H1 (cell line): ENCODE measurements at regions not wholly inside any gene's neighbourhood (a gene's known extent, or its start where the extent isn't known, plus 50 kb on each side); places are given as distances from the start of the nearest gene placed in this dataset.

Experiments used
- CTCF ChIA-PET: fragments of 300-600 bp; sonication (Branson Sonifier 250); formaldehyde crosslinking; loops from one replicate; lab custom pipeline; 2021; ENCODE audit not compliant: partially characterized antibody; lab: Charles Lee
- POLR2A ChIA-PET: fragments of 300-600 bp; sonication (Branson Sonifier 250); formaldehyde crosslinking; loops from one replicate; lab custom pipeline; 2021; ENCODE audit warnings: inconsistent platforms; ENCODE audit not compliant: partially characterized antibody; lab: Charles Lee
- DNase-seq, 2 experiments: peaks; one replicate each; pipeline versions ENCODE4 v3.0.0 to v3.0.0-alpha.2; 2010 to 2022; ENCODE audit warnings: low spot score in 2 of 2, low read depth in 1 of 2, mixed read lengths in 1 of 2
- FAIRE-seq: peaks from 2 replicates; lab custom pipeline; 2011; peaks lifted over from hg19 to GRCh38; lab: Jason Lieb, UNC
- H2AFZ ChIP-seq: 2 replicates; pipeline ENCODE4 v1.8.1; 2012; ENCODE audit warnings: low read length, inconsistent platforms
- H2AK5ac ChIP-seq: 2 replicates; pipeline ENCODE4 v1.6.1; 2013; ENCODE audit warnings: low read depth, low read length
- H2BK120ac ChIP-seq: replicated peaks from 2 replicates; pipeline ENCODE3; 2013; ENCODE audit warnings: low read depth, low read length, inconsistent platforms
- H2BK12ac ChIP-seq: 2 replicates; pipeline ENCODE4 v1.6.1; 2013; ENCODE audit warnings: low read depth, low read length
- H2BK15ac ChIP-seq: 2 replicates; pipeline ENCODE4 v1.6.1; 2013; ENCODE audit warnings: low read length
- H2BK20ac ChIP-seq: 2 replicates; pipeline ENCODE4 v1.6.1; 2013; ENCODE audit warnings: low read length
- H2BK5ac ChIP-seq: 2 replicates; pipeline ENCODE4 v1.6.1; 2013; ENCODE audit warnings: low read depth, low read length
- H3K14ac ChIP-seq: 2 replicates; pipeline ENCODE4 v1.6.1; 2013; ENCODE audit warnings: inconsistent platforms; ENCODE audit not compliant: insufficient read length
- H3K18ac ChIP-seq: 2 replicates; pipeline ENCODE4 v1.6.1; 2013; ENCODE audit warnings: low read length; ENCODE audit errors: extremely low read depth
- H3K23ac ChIP-seq: 2 replicates; pipeline ENCODE4 v1.6.1; 2013; ENCODE audit warnings: inconsistent platforms; ENCODE audit not compliant: insufficient read length
- H3K23me2 ChIP-seq: 2 replicates; pipeline ENCODE4 v1.6.1; 2013; ENCODE audit warnings: low read depth, low read length
- H3K27ac ChIP-seq: 2 replicates; pipeline ENCODE4 v1.6.1; 2011; ENCODE audit warnings: low read depth, low read length, inconsistent platforms
- H3K27me3 ChIP-seq, 4 experiments: replicated peaks in 1 of 4; 1 replicate in 1 of 4; 2 replicates in 3 of 4; pipeline versions ENCODE4 v1.6.1 to v1.8.1; 2011 to 2013; ENCODE audit warnings: low read length in 3 of 4, mild to moderate bottlenecking in 3 of 4, inconsistent platforms in 2 of 4, mixed read lengths in 2 of 4, moderate library complexity in 1 of 4; ENCODE audit not compliant: control insufficient read depth in 3 of 4, insufficient read depth in 3 of 4; ENCODE audit errors: extremely low read depth in 1 of 4
- H3K36me3 ChIP-seq, 4 experiments: 2 replicates each; pipeline versions ENCODE4 v1.6.1 to v1.8.1; 2011 to 2013; ENCODE audit warnings: mild to moderate bottlenecking in 4 of 4, low read length in 3 of 4, moderate library complexity in 2 of 4, control low read depth in 1 of 4, inconsistent platforms in 1 of 4; ENCODE audit not compliant: insufficient read depth in 4 of 4, control insufficient read depth in 2 of 4
- H3K4ac ChIP-seq: replicated peaks from 2 replicates; pipeline ENCODE3; 2013; ENCODE audit warnings: low read length, low read depth, mixed read lengths, inconsistent platforms; ENCODE audit not compliant: insufficient read length
- H3K4me1 ChIP-seq, 4 experiments: replicated peaks in 1 of 4; 1 replicate in 1 of 4; 2 replicates in 3 of 4; pipeline versions ENCODE4 v1.6.1 to v1.8.1; 2011 to 2013; ENCODE audit warnings: low read length in 3 of 4, inconsistent platforms in 2 of 4, mixed read lengths in 1 of 4; ENCODE audit not compliant: insufficient read depth in 4 of 4, control insufficient read depth in 3 of 4
- H3K4me2 ChIP-seq, 2 experiments: 2 replicates each; pipeline versions ENCODE4 v1.6.1 to v1.8.1; 2011 to 2013; ENCODE audit warnings: low read depth in 2 of 2, low read length in 2 of 2, control low read depth in 1 of 2, inconsistent platforms in 1 of 2, mild to moderate bottlenecking in 1 of 2; ENCODE audit not compliant: insufficient read depth in 1 of 2
- H3K4me3 ChIP-seq, 4 experiments: fragments of 200-600, 300-600 bp in 1 of 4; sonication (generic), shearing (Covaris generic), sonication (Bioruptor Twin) in 1 of 4; 2 replicates each; pipeline versions ENCODE4 v1.5.1 to v1.8.1; 2011 to 2016; ENCODE audit warnings: low read length in 4 of 4, low read depth in 3 of 4, control low read depth in 2 of 4, inconsistent platforms in 2 of 4, mild to moderate bottlenecking in 2 of 4, mixed read lengths in 1 of 4, moderate library complexity in 1 of 4; ENCODE audit not compliant: insufficient read depth in 2 of 4; ENCODE audit errors: extremely low read depth in 1 of 4
- H3K56ac ChIP-seq: replicated peaks from 2 replicates; pipeline ENCODE3; 2013; ENCODE audit warnings: low read depth, mild to moderate bottlenecking, mixed read lengths, low read length, inconsistent platforms; ENCODE audit not compliant: insufficient read length
- H3K79me1 ChIP-seq: 2 replicates; pipeline ENCODE4 v1.6.1; 2013; ENCODE audit warnings: low read depth, low read length, control low read depth
- H3K79me2 ChIP-seq, 2 experiments: 2 replicates each; pipeline versions ENCODE4 v1.6.1 to v1.8.1; 2012 to 2013; ENCODE audit warnings: low read length in 2 of 2, mild to moderate bottlenecking in 2 of 2, inconsistent platforms in 1 of 2; ENCODE audit not compliant: insufficient read depth in 2 of 2, control insufficient read depth in 1 of 2
- H3K9ac ChIP-seq, 4 experiments: replicated peaks in 1 of 4; 1 replicate in 1 of 4; 2 replicates in 3 of 4; pipeline versions ENCODE4 v1.6.1 to v1.8.1; 2011 to 2013; ENCODE audit warnings: low read depth in 3 of 4, low read length in 3 of 4, control low read depth in 2 of 4, mild to moderate bottlenecking in 2 of 4, moderate library complexity in 2 of 4, inconsistent platforms in 1 of 4; ENCODE audit errors: extremely low read depth in 1 of 4
- H3K9me3 ChIP-seq, 2 experiments: 2 replicates each; pipeline versions ENCODE4 v1.6.1 to v1.8.1; 2012 to 2013; ENCODE audit warnings: mild to moderate bottlenecking in 2 of 2, moderate library complexity in 2 of 2, control low read depth in 1 of 2, inconsistent platforms in 1 of 2, low read depth in 1 of 2, low read length in 1 of 2, mixed read lengths in 1 of 2; ENCODE audit not compliant: insufficient read depth in 2 of 2
- H4K20me1 ChIP-seq, 2 experiments: replicated peaks in 1 of 2; 2 replicates each; pipeline versions ENCODE3 to v1.8.1; 2011 to 2013; ENCODE audit warnings: inconsistent platforms in 2 of 2, low read length in 2 of 2, mild to moderate bottlenecking in 1 of 2; ENCODE audit not compliant: insufficient read depth in 2 of 2, control insufficient read depth in 1 of 2
- H4K5ac ChIP-seq: 2 replicates; pipeline ENCODE4 v1.6.1; 2013; ENCODE audit warnings: low read length, low read depth, mixed read lengths, inconsistent platforms; ENCODE audit not compliant: insufficient read length
- H4K8ac ChIP-seq: 2 replicates; pipeline ENCODE4 v1.8.0; 2013; ENCODE audit warnings: mild to moderate bottlenecking, moderate library complexity, low read length, inconsistent platforms; ENCODE audit not compliant: insufficient read depth; ENCODE audit errors: extremely low read depth
- H4K91ac ChIP-seq: replicated peaks from 2 replicates; pipeline ENCODE3; 2013; ENCODE audit warnings: low read length, mixed read lengths, inconsistent platforms; ENCODE audit not compliant: insufficient read length
- BACH1 ChIP-seq: IDR thresholded peaks from 2 replicates; pipeline ENCODE4 v1.6.1; 2012; ENCODE audit warnings: low read length, improper control_type of control experiment
- CHD2 ChIP-seq: IDR thresholded peaks from 2 replicates; pipeline ENCODE4 v1.6.1; 2012; ENCODE audit warnings: low read length, improper control_type of control experiment
- CTBP2 ChIP-seq: IDR thresholded peaks from 2 replicates; pipeline ENCODE4 v1.7.0; 2011; ENCODE audit warnings: borderline replicate concordance, mild to moderate bottlenecking, moderate library complexity, mixed read lengths, low read length; ENCODE audit not compliant: insufficient read depth, insufficient read length
- EP300 ChIP-seq, 2 experiments: IDR thresholded peaks; 1 replicate in 1 of 2; 2 replicates in 1 of 2; pipeline ENCODE4 v1.6.1; 2011 to 2012; ENCODE audit warnings: low read depth in 2 of 2, low read length in 2 of 2, mild to moderate bottlenecking in 2 of 2, borderline replicate concordance in 1 of 2, inconsistent platforms in 1 of 2, moderate library complexity in 1 of 2
- FOSL1 ChIP-seq: IDR thresholded peaks from 2 replicates; pipeline ENCODE4 v1.6.1; 2011; ENCODE audit warnings: mild to moderate bottlenecking, low read depth, low read length, moderate library complexity; ENCODE audit not compliant: insufficient read depth
- JUND ChIP-seq: IDR thresholded peaks from 2 replicates; pipeline ENCODE4 v1.6.1; 2011; ENCODE audit warnings: mild to moderate bottlenecking, improper control_type of control experiment, low read length
- KDM4A ChIP-seq: IDR thresholded peaks from one replicate; pipeline ENCODE4 v1.7.1; 2012; ENCODE audit warnings: low read depth, mild to moderate bottlenecking, moderate library complexity, low read length, inconsistent platforms; ENCODE audit not compliant: severe bottlenecking
- MAX ChIP-seq: IDR thresholded peaks from 2 replicates; pipeline ENCODE4 v1.6.1; 2012; ENCODE audit warnings: inconsistent platforms
- NANOG ChIP-seq: IDR thresholded peaks from 2 replicates; pipeline ENCODE4 v1.6.1; 2011; ENCODE audit warnings: low read length, low read depth, mild to moderate bottlenecking, inconsistent platforms; ENCODE audit not compliant: insufficient read depth, poor library complexity, severe bottlenecking
- RAD21 ChIP-seq, 2 experiments: IDR thresholded peaks in 1 of 2; conservative IDR thresholded peaks in 1 of 2; 2 replicates each; pipeline ENCODE4 v1.6.1; 2011; ENCODE audit warnings: low read depth in 2 of 2, low read length in 2 of 2, improper control_type of control experiment in 1 of 2, inconsistent platforms in 1 of 2, mild to moderate bottlenecking in 1 of 2, moderate library complexity in 1 of 2
- SIN3A ChIP-seq, 2 experiments: IDR thresholded peaks in 1 of 2; conservative IDR thresholded peaks in 1 of 2; 2 replicates each; pipeline ENCODE4 v1.6.1; 2011 to 2012; ENCODE audit warnings: low read length in 2 of 2, improper control_type of control experiment in 1 of 2, low read depth in 1 of 2, mild to moderate bottlenecking in 1 of 2
- SIRT6 ChIP-seq: IDR thresholded peaks from one replicate; pipeline ENCODE4 v1.7.1; 2012; ENCODE audit warnings: low read length, inconsistent platforms
- SP2 ChIP-seq: IDR thresholded peaks from 2 replicates; pipeline ENCODE4 v1.6.1; 2012; ENCODE audit warnings: mild to moderate bottlenecking, low read length, inconsistent platforms
- WGBS, 2 experiments: shearing (Covaris generic) in 1 of 2; methylation state at CpG; one replicate each; pipeline versions ENCODE4 v1.1.6 to v1.1.7; 2013 to 2015; ENCODE audit warnings: low lambda C conversion rate in 2 of 2, mixed read lengths in 2 of 2, inconsistent platforms in 1 of 2, low coverage in 1 of 2, missing lambda C conversion rate in 1 of 2; ENCODE audit not compliant: insufficient replicate concordance in 2 of 2, insufficient coverage in 1 of 2, insufficient read length in 1 of 2; ENCODE audit errors: extremely low coverage in 1 of 2, missing lambda C conversion rate in 1 of 2; 5-methylcytosine and 5-hydroxymethylcytosine counted together

- Histone ChIP-seq H2AFZ (no peak overlapping the region), H4K20me1 (no peaks in the 10 kb centered on the region), H3K79me2 (no peaks in the 10 kb centered on the region), H3K9ac (no peak overlapping the region), H4K91ac (no peak overlapping the region), H2BK5ac (no peak overlapping the region), H3K23me2 (no peaks in the 10 kb centered on the region; the same call in 1 of the 2 replicates), H3K9me3 (no peaks in the 10 kb centered on the region), H3K27me3 (no peaks in the 10 kb centered on the region), H3K18ac (no peak overlapping the region), H3K27ac (no peak overlapping the region), H3K4me3 (no peak overlapping the region), H3K56ac (no peak overlapping the region), H2BK20ac (no peak overlapping the region), H3K23ac (no peak overlapping the region), H2AK5ac (no peak overlapping the region), H3K14ac (no peak overlapping the region), H3K4ac (no peak overlapping the region), H3K4me2 (no peak overlapping the region), H3K4me1 (no peaks in the 10 kb centered on the region), H4K8ac (no peak overlapping the region), H4K5ac (no peak overlapping the region), H2BK120ac (no peak overlapping the region), H2BK15ac (no peak overlapping the region), H3K79me1 (no peaks in the 10 kb centered on the region), H2BK12ac (no peak overlapping the region), H3K36me3 (no peaks in the 10 kb centered on the region)
- POLR2A ChIA-PET = no interaction called here
- DNase-seq (no peak), FAIRE-seq (no peak)
- WGBS, 2 experiments = 89% methylated on average over 10 of the region's 10 CpGs; no CpG with 5 or more reads in 1 of the 2 experiments
- CTCF ChIA-PET = no interaction called here
- TF ChIP-seq KDM4A = no peak
- TF ChIP-seq SIN3A (conservative IDR thresholded peaks at IDR 0.05 in 1 of 2, IDR thresholded peaks at IDR 0.05 in 1 of 2; ENCODE audit: low read depth in 1 of 2, low read length in 2 of 2) = no peak
- no peak for TF ChIP-seq FOSL1
- TF ChIP-seq CHD2 = no peak
- TF ChIP-seq EP300 (IDR thresholded peaks at IDR 0.05; ENCODE audit: borderline replicate concordance in 1 of 2, low read depth in 2 of 2, low read length in 2 of 2) = no peak
- TF ChIP-seq SP2 = no peak
- TF ChIP-seq MAX = no peak
- no peak for TF ChIP-seq CTBP2
- no peak for TF ChIP-seq JUND
- TF ChIP-seq RAD21 (IDR thresholded peaks at IDR 0.05 in 1 of 2, conservative IDR thresholded peaks at IDR 0.05 in 1 of 2; ENCODE audit: low read depth in 2 of 2, low read length in 2 of 2) = no peak
- no peak for TF ChIP-seq BACH1
- TF ChIP-seq SIRT6 = no peak
- no peak for TF ChIP-seq NANOG
Measured at GRCh38 chr3:55369141-55369847, 117.8 kb downstream of the WNT5A start.
